NB4 (cell line): ENCODE measurements at regions not wholly inside any gene's neighbourhood (a gene's known extent, or its start where the extent isn't known, plus 50 kb on each side); places are given as distances from the start of the nearest gene placed in this dataset.

Experiments
- CTCF ChIP-seq: IDR thresholded peaks from one replicate; pipeline ENCODE4 v1.5.1; 2012; ENCODE audit warnings: low read depth, low read length
- POLR2A ChIP-seq: IDR thresholded peaks from 2 replicates; pipeline ENCODE4 v1.6.1; 2011; ENCODE audit warnings: mild to moderate bottlenecking; ENCODE audit not compliant: insufficient read length; ENCODE audit errors: extremely low read depth
- TF ChIP-seq, protein P1 (sequence below): IDR thresholded peaks from 2 replicates; pipeline ENCODE4 v1.6.1; 2011; ENCODE audit warnings: low read depth, low read length

GRCh38 chr18:10057401-10057893, 143.6 kb downstream of the VAPA start:
- no peak for TF ChIP-seq CTCF
- no peak for TF ChIP-seq POLR2A
- TF ChIP-seq, protein P1, sequence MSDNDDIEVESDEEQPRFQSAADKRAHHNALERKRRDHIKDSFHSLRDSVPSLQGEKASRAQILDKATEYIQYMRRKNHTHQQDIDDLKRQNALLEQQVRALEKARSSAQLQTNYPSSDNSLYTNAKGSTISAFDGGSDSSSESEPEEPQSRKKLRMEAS = no peak
